Astrocyte of the hippocampus (primary cell): ENCODE measurements at regions not wholly inside any gene's neighbourhood (a gene's known extent, or its start where the extent isn't known, plus 50 kb on each side); places are given as distances from the start of the nearest gene placed in this dataset.

Experiments
- DNase-seq: peaks from one replicate; pipeline ENCODE4 v3.0.0; 2011; ENCODE audit warnings: low read depth, low spot score

DNA sequence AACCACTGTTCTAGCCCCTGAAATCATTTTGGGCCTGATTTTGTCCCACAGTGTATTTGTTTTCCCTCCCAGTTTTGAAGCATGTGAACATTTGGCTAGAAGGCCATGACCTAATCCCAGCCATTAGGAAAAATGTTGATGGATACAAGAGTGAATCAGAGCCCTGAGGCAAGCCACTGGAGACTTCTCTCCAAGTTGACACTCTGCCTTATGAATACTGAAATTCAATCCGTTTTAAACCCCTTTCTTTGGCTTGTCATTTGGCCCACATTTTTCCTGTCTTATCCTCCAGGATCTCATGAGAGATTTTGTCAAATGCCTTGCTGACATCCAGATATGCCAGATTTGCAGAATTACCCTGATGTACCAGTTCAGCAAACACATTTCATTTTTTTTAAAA lies 158.8 kb downstream of the FAT3 start:
- peak; percentile 53 for DNase-seq

- peak; percentile 56 for DNase-seq
Measured at GRCh38 chr11:92384358-92384757, 159.7 kb downstream of the FAT3 start.

DNA sequence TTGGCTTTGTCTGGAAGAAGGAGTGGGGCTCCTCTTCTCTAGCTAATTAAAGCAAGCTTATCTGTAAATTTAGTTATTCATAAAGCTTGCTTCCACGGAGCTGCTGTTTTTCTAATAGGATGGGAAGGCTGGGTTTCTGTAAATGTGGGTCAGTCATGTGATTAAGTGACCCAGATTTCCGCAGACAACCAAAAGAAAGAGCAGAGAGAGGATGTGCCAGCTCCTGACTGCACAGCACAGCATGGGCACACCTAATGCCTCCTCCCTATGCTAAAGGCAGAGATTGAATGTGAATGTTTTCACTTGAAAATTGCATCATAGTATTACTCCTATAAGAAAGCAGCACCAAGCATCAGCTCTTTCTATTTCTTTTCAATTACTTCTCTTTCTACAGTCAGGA lies 160.2 kb downstream of the FAT3 start:
- peak; percentile 10 for DNase-seq

DNA sequence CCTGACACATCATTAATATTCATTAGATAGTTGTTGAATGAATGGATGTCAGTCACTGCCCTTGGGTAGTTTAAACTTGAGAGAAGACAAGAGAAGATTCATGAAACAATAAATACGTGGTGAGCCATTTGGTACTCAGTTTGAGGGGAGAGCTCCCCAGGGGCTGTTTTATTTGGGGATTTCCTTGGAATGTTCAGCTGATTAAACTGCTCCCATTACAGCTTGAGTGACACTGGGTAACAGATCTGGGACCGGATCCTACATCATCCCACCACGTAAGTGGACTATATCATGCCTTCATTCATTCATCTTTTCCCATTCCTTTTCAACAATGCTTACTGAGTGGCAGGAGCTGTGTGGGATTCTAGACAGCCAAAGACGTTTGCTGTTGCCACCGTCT lies 162.0 kb downstream of the FAT3 start:
- no peak for DNase-seq

DNA sequence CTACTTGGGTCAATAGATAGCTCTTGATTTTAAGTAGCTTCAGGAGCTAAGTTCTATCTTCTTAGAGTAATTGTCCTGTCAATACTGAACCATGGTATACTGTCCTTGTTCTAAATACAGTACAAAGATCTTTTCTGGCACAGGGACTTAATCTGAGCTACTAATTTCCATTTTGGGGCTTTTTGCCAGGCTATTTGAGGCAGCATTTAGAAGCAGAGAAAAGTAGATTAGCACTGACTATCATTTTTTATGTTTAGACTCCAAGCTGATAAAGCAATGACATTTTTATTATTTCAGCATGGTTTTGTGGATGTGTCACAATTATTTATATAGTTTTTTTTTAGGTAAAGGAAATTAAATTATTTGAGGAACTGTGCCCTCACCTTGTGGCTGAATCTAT lies 163.2 kb downstream of the FAT3 start:
- DNase-seq: no peak

GRCh38 chr11:92388380-92388779 lies 163.8 kb downstream of the FAT3 start:
- DNase-seq: no peak

DNA sequence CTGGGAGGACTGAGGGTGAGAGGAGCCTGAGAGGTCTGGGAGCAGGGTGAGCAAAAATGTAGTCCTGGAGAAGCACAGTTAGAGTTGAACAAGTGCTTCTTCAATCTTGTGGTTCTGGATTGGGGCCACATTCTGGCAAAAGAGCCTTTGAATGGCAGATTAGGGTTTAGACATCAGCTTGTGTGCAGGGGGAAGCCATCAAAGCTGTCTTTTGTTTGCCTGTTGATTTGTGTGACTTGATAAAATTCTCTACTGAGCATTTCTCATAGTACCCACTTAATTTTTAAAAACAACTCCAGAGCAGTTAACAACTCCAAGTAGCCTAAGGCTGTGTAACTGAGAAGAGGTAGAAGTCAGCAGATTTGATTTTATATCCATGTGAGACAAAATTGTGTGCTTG lies 166.2 kb downstream of the FAT3 start:
- peak; percentile 31 for DNase-seq

GRCh38 chr11:92391364-92391763 lies 166.7 kb downstream of the FAT3 start:
- no peak for DNase-seq

GRCh38 chr11:92391808-92392207 lies 167.2 kb downstream of the FAT3 start:
- DNase-seq: no peak

- no peak for DNase-seq
Measured at GRCh38 chr11:92393218-92393617, 168.6 kb downstream of the FAT3 start.

- DNase-seq: no peak
Measured at GRCh38 chr11:92396133-92396532, 171.5 kb downstream of the FAT3 start.

DNA sequence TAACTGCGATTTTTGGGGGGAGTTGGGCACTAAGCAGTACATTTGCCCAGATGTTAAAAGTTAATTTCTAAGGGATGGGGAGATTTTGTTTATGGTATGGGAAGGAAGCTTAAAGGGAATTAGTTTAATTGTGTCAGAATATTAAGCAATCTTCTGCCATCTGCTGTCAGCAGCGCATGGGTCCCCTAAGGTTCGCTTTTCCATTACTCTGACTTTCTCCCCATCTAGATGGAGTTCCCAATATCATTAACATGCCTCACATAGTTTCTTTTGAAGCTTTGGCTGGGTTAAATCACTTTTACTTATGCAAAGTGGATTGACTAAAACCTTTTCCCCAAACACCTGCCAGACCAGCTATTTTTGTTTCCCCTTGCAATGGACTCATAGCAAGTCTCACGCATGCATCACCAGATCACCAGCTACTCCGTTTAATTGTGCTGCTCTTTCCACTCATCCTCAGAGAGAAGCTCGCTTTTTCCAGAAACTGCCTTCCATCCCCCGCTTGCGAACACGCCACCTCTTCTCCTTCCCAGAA lies 172.7 kb downstream of the FAT3 start:
- peak; percentile 48 for DNase-seq

DNA sequence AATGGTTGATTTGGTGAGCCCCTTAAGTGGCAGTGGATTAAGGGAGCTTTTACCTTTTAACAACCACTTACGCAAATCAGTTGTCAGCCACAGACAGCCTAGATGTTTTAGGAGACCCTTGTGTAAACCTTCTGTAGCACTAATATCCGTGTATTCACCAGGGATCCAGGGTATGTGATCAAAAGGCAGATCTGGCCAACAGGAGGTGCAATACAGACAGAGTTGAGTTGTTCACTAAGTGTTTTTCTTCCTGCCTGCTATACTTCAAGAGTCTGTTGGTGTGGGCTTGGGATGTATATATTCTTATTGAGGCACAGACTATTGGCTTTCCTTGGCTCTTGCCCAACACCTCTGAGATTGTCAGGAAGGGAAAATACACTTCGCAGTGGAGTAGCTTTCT lies 175.1 kb downstream of the FAT3 start:
- DNase-seq: no peak

GRCh38 chr11:92401520-92401919 lies 176.9 kb downstream of the FAT3 start:
- no peak for DNase-seq

GRCh38 chr11:92406472-92406871 lies 181.9 kb downstream of the FAT3 start:
- no peak for DNase-seq

- DNase-seq: no peak
Measured at GRCh38 chr11:92409355-92409754, 184.7 kb downstream of the FAT3 start.

DNA sequence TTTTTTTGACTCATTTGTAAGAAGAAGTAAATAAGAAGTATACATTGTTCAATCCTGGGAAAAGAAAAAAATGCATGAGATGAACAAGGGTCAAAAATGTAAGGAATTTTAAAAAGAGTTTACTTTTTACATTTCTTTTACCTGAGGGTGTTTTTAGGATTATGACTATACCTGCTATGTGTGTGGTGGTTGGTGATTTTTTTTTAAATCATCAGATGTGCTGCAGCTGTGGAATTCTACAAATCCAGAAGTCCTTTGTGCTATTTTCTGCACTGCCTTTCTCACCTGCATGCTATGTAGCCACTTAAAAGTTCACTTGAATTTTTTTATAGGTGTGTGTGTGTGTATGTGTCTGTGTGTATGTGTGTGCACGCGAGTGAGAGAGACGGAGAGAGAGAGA lies 185.3 kb downstream of the FAT3 start:
- DNase-seq: no peak

GRCh38 chr11:92410526-92410925 lies 185.9 kb downstream of the FAT3 start:
- DNase-seq: no peak

DNA sequence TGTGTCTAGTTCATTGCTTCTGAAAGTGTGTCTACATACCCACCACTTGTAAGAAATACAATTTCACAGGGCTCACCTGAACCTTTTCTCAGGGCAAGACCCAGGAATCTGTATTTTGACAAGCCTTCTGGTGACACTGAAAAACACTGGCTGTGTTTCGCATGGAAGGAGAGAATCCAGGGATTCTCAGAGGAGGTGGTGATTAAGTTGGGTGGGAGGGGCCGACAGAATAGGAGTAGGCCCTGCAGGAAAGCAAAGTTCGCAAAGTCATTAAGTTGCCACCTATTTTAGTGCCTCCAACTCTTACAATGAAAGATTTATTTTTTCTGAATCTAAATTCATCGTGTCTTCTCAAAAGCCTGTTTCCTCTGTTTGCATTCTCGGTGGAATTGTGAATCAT lies 186.8 kb downstream of the FAT3 start:
- no peak for DNase-seq

DNA sequence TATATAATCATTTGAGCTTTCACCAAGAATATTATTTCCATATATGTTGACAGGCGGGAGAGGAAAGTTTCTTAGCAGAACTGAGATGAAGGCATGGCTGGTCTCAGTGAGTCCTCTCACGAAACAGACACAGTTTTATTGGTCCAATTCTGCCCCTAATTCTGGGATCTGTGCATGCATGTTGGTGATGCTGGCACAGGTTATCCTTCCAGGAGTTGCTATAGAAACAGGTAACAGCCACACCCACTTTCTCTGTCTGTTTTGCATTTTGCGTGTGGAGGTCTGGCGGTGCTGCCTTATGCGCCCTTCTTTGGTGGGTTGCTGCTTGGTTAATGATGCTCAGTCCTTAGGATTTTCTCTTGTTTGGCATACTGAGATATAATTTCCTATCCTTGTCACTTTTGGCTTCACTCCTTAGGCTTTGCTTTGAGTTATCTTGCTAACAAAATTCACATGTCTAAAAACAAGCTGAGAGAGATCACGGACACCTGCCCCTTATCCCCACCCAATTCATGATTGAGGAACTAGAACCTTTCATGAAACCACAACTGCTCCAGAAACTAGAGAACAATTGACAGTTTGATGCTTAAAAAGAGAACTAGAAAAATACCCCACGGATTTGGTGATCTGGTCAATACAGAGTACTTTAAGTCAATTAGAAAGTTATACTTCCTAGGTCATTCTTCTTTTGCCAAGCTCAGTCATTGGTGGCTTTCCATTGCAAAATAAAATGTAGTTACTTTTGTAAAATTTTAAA lies 189.3 kb downstream of the FAT3 start:
- DNase-seq: no peak

GRCh38 chr11:92416971-92417725 lies 192.5 kb downstream of the FAT3 start:
- DNase-seq: no peak

DNA sequence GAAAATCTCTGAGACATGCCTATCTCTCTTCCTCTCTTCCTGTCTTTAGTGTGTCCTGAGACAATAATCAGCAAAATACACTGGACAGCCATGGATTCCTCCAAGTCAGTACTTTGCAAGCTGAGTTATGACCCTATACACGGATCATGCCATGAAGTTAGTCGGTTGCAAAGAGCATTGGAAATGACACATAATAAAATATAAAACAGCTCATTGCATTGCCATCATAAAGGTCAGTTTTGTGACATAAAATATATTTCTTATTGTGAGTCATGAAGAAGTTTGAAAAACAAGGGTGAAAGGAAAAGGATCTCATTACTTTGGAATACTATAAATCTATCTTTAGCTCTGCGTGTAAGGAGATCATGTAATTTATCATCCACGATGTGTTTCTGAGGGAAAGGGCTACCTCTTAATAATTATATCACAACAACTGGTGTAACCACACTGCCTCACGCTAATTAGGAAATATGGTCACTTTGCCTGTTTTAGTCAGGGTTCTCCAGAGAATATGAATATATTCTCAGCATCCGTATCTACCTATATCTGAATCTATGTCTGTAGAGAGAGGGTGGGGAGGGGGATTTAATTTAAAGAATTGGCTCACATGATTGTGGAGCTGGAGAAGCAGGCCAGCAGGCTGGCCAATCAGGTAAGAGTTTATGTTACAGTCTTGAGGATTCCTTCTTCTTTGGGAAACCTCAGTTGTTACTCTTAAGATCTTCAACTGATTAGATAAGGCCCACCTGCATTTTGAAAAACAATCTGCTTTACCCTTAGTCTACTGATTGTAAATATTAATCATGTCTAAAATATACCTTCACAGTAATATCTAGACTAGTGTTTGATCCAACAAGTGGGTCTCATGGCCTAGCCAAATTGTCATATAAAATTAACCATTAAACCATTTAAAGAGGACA lies 198.8 kb downstream of the FAT3 start:
- no peak for DNase-seq
